CD14-positive monocyte (primary cell): ENCODE measurements at regions not wholly inside any gene's neighbourhood (a gene's known extent, or its start where the extent isn't known, plus 50 kb on each side); places are given as distances from the start of the nearest gene placed in this dataset.

Experiments used
- DNase-seq, 3 donors: peaks; one replicate each; pipeline ENCODE4 v3.0.0-alpha.2; 2011 to 2022
- H2AFZ ChIP-seq: 2 replicates; pipeline ENCODE4 v1.6.0; 2012; ENCODE audit warnings: mild to moderate bottlenecking, low read depth, low read length, inconsistent platforms; ENCODE audit not compliant: insufficient read depth, poor library complexity, severe bottlenecking
- H3K27ac ChIP-seq, 2 donors: 1 replicate in 1 of 2; 2 replicates in 1 of 2; pipeline ENCODE4 v1.5.1; 2012 to 2013; ENCODE audit warnings: low read length in 2 of 2, control low read depth in 1 of 2, inconsistent platforms in 1 of 2, low read depth in 1 of 2, mild to moderate bottlenecking in 1 of 2
- H3K27me3 ChIP-seq, 2 donors: one replicate each; pipeline versions ENCODE4 v1.6.0 to v1.6.1; 2011 to 2013; ENCODE audit warnings: low read length in 2 of 2; ENCODE audit not compliant: control insufficient read depth in 2 of 2, insufficient read depth in 2 of 2
- H3K36me3 ChIP-seq, 2 donors: replicated peaks in 1 of 2; 1 replicate in 1 of 2; 2 replicates in 1 of 2; pipeline versions ENCODE4 v1.5.1 to v1.6.1; 2012 to 2013; ENCODE audit warnings: low read length in 2 of 2, control low read depth in 1 of 2, inconsistent platforms in 1 of 2, mild to moderate bottlenecking in 1 of 2; ENCODE audit not compliant: insufficient read depth in 2 of 2, control insufficient read depth in 1 of 2
- H3K4me1 ChIP-seq, 2 donors: 1 replicate in 1 of 2; 2 replicates in 1 of 2; pipeline versions ENCODE4 v1.5.1 to v1.6.1; 2012 to 2013; ENCODE audit warnings: low read length in 2 of 2, control low read depth in 1 of 2, inconsistent platforms in 1 of 2, mild to moderate bottlenecking in 1 of 2, moderate library complexity in 1 of 2; ENCODE audit not compliant: insufficient read depth in 2 of 2, control insufficient read depth in 1 of 2
- H3K4me2 ChIP-seq: replicated peaks from 2 replicates; pipeline ENCODE3; 2012; ENCODE audit warnings: low read length, moderate library complexity, mild to moderate bottlenecking; ENCODE audit not compliant: poor library complexity, severe bottlenecking; ENCODE audit errors: extremely low read depth
- H3K4me3 ChIP-seq, 3 experiments: fragments of 200-600 bp in 1 of 3; sonication (generic) in 1 of 3; replicated peaks in 1 of 3; 1 replicate in 2 of 3; 2 replicates in 1 of 3; pipeline ENCODE4 v1.5.1; 2011 to 2013; ENCODE audit warnings: low read length in 3 of 3, mild to moderate bottlenecking in 3 of 3, control low read depth in 2 of 3, low read depth in 2 of 3, inconsistent platforms in 1 of 3, moderate library complexity in 1 of 3
- H3K79me2 ChIP-seq: 2 replicates; pipeline ENCODE4 v1.6.0; 2012; ENCODE audit warnings: mild to moderate bottlenecking, control low read depth, inconsistent platforms, low read length, moderate library complexity; ENCODE audit not compliant: insufficient read depth
- H3K9ac ChIP-seq: 2 replicates; pipeline ENCODE4 v1.6.0; 2017; ENCODE audit warnings: low read length, mild to moderate bottlenecking; ENCODE audit not compliant: insufficient read depth, poor library complexity, severe bottlenecking
- H3K9me3 ChIP-seq, 2 donors: replicated peaks in 1 of 2; 1 replicate in 1 of 2; 2 replicates in 1 of 2; pipeline versions ENCODE4 v1.5.1 to v1.6.1; 2012 to 2013; ENCODE audit warnings: low read length in 2 of 2, control low read depth in 1 of 2; ENCODE audit not compliant: control insufficient read depth in 1 of 2, insufficient read depth in 1 of 2
- H4K20me1 ChIP-seq: 2 replicates; pipeline ENCODE4 v1.6.0; 2012; ENCODE audit warnings: mild to moderate bottlenecking, low read length, control low read depth, moderate library complexity; ENCODE audit not compliant: insufficient read depth
- H3K27ac Mint-ChIP-seq, 7 donors: one replicate each; pipeline ENCODE4 v1.8.0; 2020; ENCODE audit warnings: mild to moderate bottlenecking in 7 of 7, mixed read lengths in 7 of 7, moderate library complexity in 6 of 7, inconsistent platforms in 2 of 7
- H3K27me3 Mint-ChIP-seq, 3 donors: one replicate each; pipeline ENCODE4 v1.8.0; 2021 to 2022; ENCODE audit warnings: low read depth in 3 of 3, mild to moderate bottlenecking in 3 of 3, mixed read lengths in 3 of 3, moderate library complexity in 3 of 3, inconsistent platforms in 1 of 3
- H3K36me3 Mint-ChIP-seq, 2 donors: one replicate each; pipeline ENCODE4 v1.8.0; 2020; ENCODE audit warnings: mixed read lengths in 2 of 2, inconsistent platforms in 1 of 2, mild to moderate bottlenecking in 1 of 2
- H3K4me1 Mint-ChIP-seq: one replicate; pipeline ENCODE4 v1.8.0; 2020; ENCODE audit warnings: mild to moderate bottlenecking, mixed read lengths
- H3K4me3 Mint-ChIP-seq, 2 donors: one replicate each; pipeline ENCODE4 v1.8.0; 2020; ENCODE audit warnings: mild to moderate bottlenecking in 2 of 2, mixed read lengths in 2 of 2, moderate library complexity in 1 of 2
- H3K9me3 Mint-ChIP-seq, 7 donors: one replicate each; pipeline ENCODE4 v1.8.0; 2020 to 2022; ENCODE audit warnings: mixed read lengths in 7 of 7, mild to moderate bottlenecking in 6 of 7, moderate library complexity in 6 of 7, inconsistent platforms in 2 of 7
- CTCF ChIP-seq: fragments of 200-600 bp; IDR thresholded peaks from one replicate; pipeline ENCODE4 v1.8.0; 2022; ENCODE audit warnings: antibody characterized with exemption, mild to moderate bottlenecking
- WGBS: methylation state at CpG from one replicate; pipeline ENCODE4 v1.1.5; 2013; ENCODE audit warnings: missing lambda C conversion rate; ENCODE audit not compliant: insufficient coverage; 5-methylcytosine and 5-hydroxymethylcytosine counted together
- intact Hi-C, 2 donors: fragments of 100-400 bp; cut with micrococcal nuclease; formaldehyde crosslinking; loops; one replicate each; pipeline versions ENCODE4 v1.15.0 to v1.15.1; 2023

DNA sequence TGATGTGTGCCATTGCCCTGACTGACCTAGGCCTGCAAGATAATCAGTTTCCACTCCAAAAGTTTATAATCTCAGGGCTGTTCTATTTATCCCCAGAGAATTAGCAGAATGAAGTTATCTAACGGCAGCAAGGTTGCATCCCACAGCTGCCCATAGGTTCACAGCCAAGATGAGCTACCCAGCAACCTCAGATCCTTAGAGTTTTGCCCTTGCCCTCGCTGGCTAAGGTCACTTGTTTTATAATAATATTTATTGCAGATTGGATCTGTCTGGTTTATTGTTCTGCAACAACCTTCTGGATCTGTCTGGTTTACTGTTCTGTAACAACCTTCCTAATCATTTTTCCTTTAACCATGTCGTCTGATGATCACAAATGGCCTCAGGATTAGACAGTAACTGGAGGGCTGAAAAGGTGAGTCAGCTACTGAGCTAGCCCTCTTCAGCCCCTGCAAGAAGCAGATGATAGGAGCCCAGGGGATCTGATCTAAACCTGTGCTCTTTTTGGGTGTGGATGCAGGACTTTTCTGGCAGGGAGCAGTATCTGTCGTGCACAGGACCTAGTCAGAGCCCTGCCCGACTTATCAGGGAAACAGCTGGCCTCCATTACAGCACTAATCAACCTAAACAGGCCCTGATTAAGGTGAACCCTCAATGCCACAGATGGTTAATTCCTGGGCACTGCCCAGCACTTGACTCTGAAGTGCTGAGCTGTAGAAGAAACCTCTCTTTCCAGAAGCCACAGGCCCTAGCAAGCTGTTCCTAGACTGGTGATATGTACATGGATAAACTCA is 642.9 kb upstream of the KIRREL3 start:
- no peaks in the 10 kb centered on the region for H3K79me2 ChIP-seq
- H3K4me1 ChIP-seq, result no peaks in the 10 kb centered on the region
- no peak overlapping the region for H3K4me3 ChIP-seq
- Mint-ChIP-seq H3K4me3 (no peak overlapping the region), H3K27ac (no peak overlapping the region), H3K9me3 (peaks cover 0 to 2% (median 0%) of the 10 kb centered on the region in 7 donors), H3K36me3 (no peaks in the 10 kb centered on the region), H3K27me3 (peaks cover 0 to 3% (median 0%) of the 10 kb centered on the region in 3 donors), H3K4me1 (no peaks in the 10 kb centered on the region)
- no peak overlapping the region for H2AFZ ChIP-seq
- no peak overlapping the region for H3K9ac ChIP-seq
- no peaks in the 10 kb centered on the region for H3K9me3 ChIP-seq
- H3K27me3 ChIP-seq, result no peaks in the 10 kb centered on the region
- H3K27ac ChIP-seq, result no peak overlapping the region
- no peak for TF ChIP-seq CTCF
- WGBS, result 100% methylated on average over 1 of the region's 5 CpGs
- H3K4me2 ChIP-seq, result no peak overlapping the region
- DNase-seq, result no peak
- intact Hi-C loops, result no loop called here
- H3K36me3 ChIP-seq, result no peaks in the 10 kb centered on the region
- no peaks in the 10 kb centered on the region for H4K20me1 ChIP-seq

GRCh38 chr11:127640561-127641451 is 640.2 kb upstream of the KIRREL3 start:
- intact Hi-C loops, result no loop called here
- no peaks in the 10 kb centered on the region for H4K20me1 ChIP-seq
- Mint-ChIP-seq H3K27ac (no peak overlapping the region), H3K9me3 (peaks cover 0 to 4% (median 0%) of the 10 kb centered on the region in 7 donors), H3K27me3 (peaks cover 0 to 3% (median 0%) of the 10 kb centered on the region in 3 donors), H3K36me3 (no peaks in the 10 kb centered on the region), H3K4me1 (no peaks in the 10 kb centered on the region), H3K4me3 (no peak overlapping the region)
- H3K9ac ChIP-seq, result no peak overlapping the region
- H2AFZ ChIP-seq, result no peak overlapping the region
- no peak overlapping the region for H3K27ac ChIP-seq
- H3K4me2 ChIP-seq, result no peak overlapping the region
- H3K9me3 ChIP-seq, result no peaks in the 10 kb centered on the region
- H3K79me2 ChIP-seq, result no peaks in the 10 kb centered on the region
- no peaks in the 10 kb centered on the region for H3K36me3 ChIP-seq
- DNase-seq, result no peak
- no peaks in the 10 kb centered on the region for H3K27me3 ChIP-seq
- no peaks in the 10 kb centered on the region for H3K4me1 ChIP-seq
- no peak overlapping the region for H3K4me3 ChIP-seq
- WGBS, result no CpG with 5 or more reads among the region's 1 CpG
- no peak for TF ChIP-seq CTCF
